Stimulated activated CD4-positive, alpha-beta T cell treated with anti-CD3 and anti-CD28 coated beads, Interleukin-2, amount 100 ng/mL, for 24 hours (primary cell): ENCODE measurements at regions not wholly inside any gene's neighbourhood (a gene's known extent, or its start where the extent isn't known, plus 50 kb on each side); places are given as distances from the start of the nearest gene placed in this dataset.
"Not testable (repeated sequence)": the region's sequence is repeated elsewhere in the genome, so short reads cannot be mapped to it uniquely, and the experiment has no call there.

Experiments
- DNase-seq, 2 donors: peaks; one replicate each; pipeline ENCODE4 v3.0.0-alpha.2; 2020

DNA sequence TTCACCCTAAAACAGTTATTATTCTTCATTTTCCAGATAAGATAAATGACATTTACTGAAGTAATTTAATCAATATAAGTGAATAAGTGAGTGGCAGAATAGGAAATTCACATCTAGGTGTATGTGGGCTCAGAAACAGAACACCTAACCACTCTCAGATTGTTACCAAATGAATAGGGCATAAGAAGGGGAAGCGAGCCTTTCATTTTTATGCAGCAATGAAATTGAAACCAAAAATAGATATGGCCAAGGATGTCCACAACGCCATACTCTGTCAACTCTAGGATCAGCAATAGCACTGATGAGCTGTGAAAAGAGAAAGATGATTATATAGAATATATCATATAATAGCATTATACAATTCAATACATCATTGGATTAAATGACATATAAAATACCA lies 398.1 kb upstream of the API5 start:
- DNase-seq, result no peak

DNA sequence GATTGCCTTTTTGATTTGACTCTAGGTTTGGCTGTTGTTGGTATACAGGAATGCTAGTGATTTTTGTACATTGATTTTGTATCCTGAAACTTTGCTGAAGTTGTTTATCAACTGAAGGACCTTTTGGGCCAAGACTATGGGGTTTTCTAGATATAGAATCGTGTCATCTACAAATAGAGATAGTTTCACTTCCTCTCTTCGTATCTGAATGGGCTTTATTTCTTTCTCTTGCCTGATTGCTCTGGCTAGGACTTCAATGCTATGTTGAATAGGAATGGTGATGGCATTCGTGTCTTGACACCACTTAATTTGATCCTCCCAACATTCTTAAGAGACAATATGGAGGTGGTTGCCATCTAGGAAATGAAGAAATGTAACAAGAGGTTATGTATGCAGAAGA lies 388.1 kb upstream of the API5 start:
- no peak for DNase-seq

DNA sequence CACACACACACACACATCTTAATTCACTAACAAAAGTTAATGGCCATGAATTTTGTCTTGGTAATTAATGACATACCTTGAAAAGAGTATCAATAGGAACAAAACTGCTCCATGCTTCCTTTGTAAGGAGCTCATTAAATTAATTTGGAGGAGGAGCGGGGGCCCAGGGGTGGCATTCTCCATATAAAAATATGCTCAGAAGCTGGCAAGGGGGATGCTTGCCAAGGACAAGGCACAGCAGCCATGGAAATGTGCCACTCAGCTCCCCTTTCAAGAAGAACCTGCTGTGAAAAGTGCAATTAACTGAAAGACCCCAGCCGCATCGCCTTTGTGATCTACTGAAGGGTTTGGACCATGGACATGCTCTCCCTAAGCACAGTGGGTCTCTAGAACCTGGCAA lies 385.9 kb upstream of the API5 start:
- no peak for DNase-seq

DNA sequence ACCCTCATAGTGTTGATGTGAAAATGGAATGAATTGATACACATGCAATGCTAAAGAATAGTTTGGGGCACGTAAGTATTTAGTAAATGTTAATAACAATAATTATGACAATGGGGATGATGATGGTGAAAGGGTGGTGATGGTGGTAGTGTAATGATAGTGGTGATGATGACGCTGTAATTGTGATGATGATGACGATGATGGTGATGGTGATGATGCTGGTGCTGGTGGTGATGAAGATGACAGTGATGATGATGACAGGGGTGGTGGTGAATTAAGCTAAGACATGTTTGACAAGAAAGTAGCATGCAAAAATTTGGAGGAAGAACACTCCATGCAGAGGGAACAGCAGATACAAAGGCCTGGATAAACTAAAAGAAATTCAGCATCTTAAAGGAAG lies 364.4 kb upstream of the API5 start:
- no peak for DNase-seq

DNA sequence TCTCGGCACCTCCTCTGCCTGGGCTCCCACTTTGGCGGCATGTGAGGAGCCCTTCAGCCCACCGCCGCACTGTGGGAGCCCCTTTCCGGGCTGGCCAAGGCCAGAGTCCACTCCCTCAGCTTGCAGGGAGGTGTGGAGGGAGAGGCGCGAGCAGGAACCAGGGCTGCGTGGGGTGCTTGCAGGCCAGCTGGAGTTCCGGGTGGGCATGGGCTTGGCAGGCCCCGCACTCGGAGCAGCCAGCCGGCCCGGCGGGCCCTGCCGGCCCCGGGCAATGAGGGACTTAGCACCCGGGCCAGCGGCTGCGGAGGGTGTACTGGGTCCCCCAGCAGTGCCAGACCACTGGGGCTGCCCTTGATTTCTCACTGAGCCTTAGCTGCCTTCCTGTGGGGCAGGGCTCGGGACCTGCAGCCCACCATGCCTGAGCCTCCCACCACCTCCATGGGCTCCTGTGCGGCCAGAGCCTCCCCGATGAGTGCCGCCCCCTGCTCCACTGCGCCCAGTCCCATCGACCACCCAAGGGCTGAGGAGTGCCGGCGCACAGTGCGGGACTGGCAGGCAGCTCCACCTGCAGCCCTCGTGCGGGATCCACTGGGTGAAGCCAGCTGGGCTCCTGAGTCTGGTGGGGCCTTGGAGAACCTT lies 361.9 kb upstream of the API5 start:
- DNase-seq, result not testable (repeated sequence)

DNA sequence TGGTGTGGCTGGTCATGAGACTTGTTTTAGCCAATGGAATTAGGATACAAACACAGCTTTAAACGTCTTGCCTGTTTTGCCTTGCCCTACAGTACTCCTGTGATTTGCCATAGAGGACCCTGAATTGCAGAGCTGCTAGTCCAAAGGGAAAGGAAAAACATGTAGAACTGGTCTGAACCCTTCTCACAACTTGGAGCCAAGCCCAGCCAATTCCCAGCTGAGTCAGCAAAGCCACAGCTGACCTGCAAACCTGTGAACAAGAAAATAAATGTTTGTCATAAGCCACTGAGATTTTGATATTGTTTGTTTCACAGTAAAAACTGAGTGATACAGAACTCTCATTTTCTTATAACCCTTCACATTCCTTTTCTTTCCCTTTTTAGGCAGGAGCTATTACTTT lies 360.5 kb upstream of the API5 start:
- DNase-seq, result no peak

DNA sequence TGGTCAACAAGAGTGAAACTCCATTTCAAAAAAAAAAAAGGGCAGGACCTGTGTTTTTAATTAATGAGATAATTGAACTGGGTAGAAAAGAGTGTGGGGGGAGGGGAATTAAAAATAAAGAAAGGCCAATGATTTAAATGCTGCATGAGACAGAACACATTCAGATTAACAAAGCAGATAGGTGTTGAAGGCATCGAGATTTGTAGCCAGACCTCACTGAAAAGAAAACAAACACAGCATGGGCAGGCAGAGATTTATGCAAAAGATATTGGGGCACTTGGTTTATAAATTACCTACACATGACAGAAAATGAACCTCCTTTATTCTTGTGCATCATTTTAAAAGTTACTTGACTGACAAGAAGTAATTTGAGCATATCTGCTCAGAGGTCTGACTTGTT lies 354.0 kb upstream of the API5 start:
- no peak for DNase-seq

DNA sequence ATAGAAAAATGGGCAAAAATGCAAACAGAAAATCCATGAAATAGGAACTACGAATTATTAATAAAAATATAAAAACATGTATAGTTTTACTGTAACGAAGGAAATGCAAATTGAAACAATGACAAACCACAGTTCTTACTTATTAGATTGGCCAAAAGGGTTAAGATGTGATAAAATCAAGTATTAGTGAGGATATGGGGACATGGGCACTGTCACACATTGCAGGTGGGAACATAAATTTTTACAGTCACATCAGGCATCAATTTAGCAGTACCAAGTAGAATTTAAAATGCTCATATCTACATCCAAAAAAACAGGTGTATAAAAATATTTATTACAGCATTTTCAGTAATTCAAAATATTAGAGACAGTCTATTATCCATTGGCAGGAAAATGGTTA lies 353.2 kb upstream of the API5 start:
- no peak for DNase-seq

DNA sequence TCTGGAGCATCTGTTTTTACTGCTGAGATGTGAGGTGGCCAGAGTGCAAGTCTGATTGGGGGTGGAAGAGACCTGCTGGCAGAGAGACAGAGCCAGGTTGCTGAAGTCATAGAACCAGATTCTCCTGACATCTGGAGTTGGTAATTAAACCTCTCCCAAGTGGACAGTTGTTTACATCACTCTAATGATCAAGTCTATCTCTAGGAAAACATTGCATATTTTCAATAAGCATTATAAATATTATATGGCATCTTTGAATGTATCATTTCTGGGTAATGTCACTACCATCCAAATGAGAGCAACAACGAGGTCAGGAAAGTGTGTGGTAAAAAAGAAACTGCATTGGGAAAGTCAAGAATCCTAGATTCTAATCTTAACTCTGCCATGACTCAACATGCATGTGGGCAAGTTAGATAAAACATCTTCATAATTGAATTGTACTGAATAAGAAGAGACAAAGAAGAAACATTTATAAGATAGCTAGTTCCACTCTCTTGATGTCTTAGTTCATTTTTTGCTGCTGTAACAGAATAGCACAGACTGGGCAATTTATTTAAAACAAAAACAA lies 351.2 kb upstream of the API5 start:
- DNase-seq, result no peak

DNA sequence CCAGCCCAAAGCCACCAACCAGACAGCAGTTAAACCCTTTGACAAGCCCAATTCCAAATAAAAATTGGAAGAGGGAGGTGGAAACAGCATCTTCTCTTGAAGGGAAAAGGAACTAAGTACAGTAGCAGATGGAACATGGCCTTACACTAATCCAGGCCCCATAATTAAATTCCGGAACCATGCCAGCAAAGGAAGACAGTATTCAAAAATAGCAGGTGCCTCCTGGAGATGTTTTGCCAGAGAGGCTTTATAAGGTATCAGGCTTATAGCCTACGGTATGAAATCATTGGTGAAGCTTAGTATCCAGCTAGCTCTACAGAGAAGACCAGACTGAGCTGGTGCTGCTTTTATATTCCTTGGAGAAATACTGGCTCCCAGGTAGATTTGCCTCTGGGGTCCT lies 344.1 kb upstream of the API5 start:
- no peak for DNase-seq

DNA sequence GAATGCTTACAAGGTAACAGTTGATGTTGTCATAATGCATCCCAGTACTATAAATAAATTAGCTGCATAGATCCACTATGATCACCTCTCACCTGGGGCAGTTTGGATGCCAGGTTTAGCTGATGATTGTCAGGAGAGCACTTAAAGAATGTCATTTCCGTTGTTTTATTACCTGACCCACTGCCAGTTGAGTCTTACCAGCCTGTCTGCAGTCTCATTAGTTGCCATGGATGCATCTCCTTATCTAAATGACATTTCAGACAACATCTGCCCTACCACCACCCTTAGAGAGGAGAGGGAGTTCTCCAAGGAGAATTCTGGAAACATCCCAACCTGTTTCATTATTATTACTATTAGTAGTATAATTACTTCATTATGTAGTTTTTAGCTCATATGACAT lies 339.1 kb upstream of the API5 start:
- DNase-seq, result no peak

DNA sequence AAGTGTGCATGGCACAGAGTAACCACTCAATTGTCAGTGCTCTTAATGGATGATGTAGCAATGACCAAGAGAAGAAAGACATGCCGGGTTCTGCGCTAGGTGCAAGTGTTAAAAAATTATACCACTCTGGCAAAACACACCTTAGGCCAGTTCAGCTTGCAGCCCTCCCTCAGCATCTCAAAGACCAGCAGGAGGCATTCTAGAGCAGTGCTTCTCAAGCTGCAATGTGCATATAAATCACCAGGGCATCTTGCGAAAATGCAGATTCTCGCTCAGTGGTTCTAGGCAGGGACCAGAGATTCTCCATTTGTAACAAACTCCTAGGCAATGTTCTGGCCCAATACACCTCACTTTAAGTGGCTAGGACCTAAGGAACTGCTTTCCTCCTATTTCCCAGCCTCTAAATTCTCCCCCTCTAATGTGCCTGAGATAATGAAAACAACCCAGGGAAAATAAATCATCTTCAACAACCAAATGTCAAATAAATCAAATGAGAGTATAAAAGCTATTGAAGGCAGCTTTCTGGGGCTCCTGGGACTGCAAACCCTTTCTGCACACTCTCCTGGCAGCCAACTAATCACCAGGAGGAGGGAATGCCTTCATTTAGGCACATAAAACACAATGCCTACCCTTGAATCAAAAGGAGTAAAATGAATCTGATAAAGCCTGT lies 337.2 kb upstream of the API5 start:
- DNase-seq, result no peak

DNA sequence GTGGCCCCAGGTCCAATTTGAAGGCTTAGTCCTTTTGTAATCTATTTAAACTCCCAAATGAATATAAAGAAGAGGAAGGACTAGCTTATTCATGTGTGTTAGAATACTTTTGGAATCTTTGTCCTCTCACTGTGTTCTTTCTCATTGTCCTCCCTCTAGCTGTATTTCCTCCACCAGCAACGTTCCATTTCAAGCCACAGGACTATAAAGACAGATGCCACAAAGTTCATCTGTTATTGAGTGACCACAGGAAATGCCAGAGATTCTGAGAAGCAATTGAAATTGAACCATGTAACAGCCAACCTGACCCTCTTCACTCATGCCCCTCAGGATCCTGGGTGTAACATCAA lies 336.6 kb upstream of the API5 start:
- DNase-seq, result no peak

DNA sequence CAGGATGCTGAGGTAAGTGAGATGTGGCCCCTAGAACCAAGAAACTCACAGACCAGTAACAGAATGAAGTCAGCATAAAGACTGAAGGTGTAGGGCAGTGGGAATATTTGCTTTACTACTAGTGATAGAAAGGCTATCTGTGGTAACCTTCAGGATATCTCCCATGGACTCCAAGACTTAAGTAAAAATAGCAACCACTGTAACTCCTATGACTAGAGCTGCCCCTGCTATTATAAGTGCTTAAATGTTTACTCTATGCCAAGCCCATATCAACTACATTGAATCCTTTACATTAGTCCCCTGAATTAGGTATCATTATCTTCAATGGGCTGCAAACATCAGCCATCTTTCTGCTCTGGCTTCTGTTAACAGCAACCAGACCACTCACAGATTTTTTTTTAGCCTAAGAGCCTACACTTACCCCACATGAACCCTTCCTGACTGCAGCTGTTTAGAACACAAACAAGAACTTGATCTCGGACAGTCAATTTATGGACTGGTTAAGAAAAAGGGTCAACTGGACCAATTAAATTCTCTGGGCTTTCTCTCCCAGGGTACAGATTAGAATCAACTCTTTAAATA lies 335.1 kb upstream of the API5 start:
- no peak for DNase-seq

DNA sequence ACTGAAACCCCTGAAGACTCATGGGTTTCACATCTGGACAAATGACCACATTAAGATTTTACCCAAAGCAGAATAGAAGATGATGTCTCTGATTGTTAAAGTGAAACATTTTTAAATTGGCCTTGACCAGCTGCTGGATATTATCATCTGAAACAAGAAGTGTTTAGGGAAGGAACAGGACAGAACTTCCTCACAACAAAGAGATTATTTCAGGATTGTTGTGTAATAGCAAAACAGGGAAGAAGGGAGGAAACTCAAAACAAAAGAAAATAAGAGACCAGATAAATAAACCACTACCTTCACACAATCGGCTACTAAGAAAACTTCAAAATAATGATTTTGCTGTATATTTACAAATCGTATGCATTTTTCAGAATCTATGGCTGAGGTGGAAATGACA lies 319.2 kb upstream of the API5 start:
- no peak for DNase-seq

DNA sequence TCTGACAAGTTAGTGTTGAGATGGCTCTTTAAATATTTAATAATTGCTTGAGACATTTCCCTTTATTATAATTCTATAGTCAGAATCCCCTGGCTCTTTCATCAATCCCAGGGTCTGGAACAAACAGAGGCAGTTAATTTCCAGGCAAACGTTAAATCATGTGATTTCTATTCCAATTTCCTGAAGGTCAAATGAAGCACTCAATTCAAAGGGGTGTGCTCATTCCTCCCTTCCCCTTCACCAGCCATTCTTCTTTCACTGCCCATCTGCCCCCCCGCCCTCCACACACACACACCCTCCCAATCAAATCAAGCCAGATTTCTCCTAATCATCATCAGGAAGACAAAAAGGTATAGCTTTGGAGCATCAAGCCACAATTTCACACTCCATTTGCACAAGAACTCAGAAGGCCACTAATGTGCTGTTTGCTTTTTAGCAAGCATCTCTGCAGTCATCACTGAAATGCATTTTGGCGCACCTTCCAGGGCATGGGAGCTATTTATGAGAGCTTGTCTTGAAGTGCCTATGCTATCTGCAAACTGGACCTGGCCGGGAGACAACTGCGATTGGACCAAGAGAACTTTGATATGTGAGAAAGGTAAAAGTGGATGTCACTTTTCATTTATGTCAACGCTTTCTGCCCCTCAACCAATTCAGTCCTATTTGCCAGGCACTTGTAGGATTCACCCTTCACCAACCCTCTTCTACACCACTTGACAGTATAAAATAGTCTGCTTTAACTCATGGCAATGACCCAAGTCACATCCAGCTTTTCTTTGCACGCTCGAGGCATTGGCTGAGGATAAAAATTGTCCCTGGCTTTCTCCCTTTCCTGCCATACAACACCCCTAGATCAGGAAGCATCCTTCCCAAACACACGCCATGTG lies 315.1 kb upstream of the API5 start:
- DNase-seq, result no peak

DNA sequence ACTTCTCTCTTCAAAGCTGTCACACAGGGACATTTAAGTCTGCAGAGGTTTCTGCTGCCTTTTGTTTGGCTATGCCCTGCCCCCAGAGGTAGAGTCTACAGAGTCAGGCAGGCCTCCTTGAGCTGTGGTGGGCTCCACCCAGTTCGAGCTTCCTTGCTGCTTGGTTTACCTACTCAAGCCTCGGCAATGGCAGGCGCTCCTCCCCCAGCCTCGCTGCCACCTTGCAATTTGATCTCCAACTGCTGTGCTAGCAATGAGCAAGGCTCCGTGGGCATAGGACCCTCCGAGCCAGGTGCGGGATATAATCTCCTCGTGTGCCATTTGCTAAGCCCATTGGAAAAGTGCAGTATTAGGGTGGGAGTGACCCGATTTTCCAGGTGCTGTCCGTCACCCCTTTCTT lies 306.9 kb upstream of the API5 start:
- not testable (repeated sequence) for DNase-seq

DNA sequence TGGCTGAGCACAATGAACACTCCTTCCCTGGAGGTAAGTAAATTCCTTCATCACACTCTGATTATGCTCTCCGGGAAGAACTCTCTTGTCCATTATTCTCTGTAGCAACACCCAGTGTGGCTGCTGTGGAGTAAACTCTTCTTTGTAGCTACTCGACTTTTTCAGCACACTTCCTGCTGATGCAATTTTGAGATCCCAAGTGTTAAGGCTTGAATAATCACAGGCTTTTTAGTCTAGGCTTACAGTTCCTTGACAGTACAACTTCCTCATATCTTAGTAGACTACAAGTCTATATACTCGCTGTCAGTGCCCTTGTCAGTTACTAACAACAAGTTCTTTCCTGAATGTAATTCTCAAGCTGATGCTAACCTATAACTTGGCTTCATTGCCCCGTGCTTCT lies 301.8 kb upstream of the API5 start:
- DNase-seq, result no peak

DNA sequence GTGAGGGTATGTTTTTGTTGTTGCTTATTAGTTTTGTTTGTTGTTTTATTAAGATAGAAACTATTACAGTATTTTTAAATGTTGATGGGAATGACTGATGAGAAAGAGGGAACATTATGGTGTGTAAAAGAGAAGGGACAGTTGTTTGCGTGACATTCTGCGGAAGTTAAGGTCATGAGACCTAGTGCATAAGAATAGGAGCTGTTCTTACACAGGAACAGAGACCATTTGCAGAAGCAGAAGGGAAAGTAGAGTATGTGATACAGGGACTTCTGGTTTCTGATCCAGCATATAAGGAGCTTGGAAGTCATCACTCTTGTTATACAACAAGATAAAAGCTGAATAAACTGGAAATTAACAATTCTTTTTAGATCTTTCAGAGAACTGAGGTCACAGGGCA lies 299.2 kb upstream of the API5 start:
- DNase-seq, result no peak

DNA sequence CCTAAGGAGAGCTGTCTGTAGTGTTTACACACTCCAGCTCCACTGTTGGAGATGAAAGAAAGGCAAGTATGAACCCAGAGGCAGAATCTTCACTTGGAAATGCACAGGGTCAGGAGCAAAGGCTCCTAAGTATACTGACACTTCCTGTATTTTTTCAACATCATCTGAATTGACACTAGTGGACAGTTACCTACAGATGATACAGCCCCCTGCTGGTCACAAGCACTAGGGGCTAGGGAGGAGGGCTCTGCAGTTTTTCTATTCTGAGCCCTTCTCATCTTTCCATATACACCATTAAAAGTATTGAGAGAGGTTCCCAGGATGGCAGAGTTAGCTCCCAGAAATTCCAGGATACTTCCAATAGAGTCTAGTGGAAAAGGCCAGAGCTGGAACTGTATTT lies 290.3 kb upstream of the API5 start:
- DNase-seq, result no peak

DNA sequence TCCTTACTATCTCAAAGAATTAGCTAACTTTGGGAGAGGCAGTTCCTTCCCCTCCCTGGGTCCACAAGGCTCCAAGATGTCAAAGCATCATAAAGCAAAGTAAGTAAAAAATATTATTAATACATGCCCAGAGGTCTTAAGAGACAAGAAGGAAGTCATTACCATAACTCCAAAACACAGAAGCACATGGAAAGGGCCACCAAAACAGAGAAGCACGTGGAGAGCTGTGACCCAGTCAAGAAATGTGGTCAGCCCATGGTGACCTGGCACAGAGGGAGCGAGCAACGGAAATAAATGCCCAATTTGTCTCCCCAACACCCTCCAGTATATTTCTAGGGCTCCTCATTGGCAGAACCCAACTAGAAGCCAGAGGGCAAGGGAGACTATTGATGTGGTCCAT lies 277.5 kb upstream of the API5 start:
- no peak for DNase-seq

DNA sequence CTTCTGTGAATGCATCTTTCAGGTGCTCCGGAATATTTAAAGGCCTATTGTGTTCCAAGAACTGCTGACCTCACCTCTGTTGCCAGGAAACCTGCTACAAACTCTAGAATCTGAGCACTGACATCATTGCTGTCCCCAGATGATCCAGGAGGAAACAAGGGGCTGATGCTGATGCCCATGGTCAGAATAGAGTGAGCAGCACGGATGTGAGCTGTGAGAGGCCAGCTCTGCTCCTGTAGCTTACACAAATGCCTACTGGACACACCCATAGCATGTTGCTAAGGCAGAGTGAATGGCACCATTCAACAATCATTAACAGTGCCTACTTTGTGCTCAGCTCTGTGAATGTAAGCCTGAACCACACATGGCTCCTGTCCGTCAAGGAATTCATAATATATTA lies 276.7 kb upstream of the API5 start:
- DNase-seq, result no peak

DNA sequence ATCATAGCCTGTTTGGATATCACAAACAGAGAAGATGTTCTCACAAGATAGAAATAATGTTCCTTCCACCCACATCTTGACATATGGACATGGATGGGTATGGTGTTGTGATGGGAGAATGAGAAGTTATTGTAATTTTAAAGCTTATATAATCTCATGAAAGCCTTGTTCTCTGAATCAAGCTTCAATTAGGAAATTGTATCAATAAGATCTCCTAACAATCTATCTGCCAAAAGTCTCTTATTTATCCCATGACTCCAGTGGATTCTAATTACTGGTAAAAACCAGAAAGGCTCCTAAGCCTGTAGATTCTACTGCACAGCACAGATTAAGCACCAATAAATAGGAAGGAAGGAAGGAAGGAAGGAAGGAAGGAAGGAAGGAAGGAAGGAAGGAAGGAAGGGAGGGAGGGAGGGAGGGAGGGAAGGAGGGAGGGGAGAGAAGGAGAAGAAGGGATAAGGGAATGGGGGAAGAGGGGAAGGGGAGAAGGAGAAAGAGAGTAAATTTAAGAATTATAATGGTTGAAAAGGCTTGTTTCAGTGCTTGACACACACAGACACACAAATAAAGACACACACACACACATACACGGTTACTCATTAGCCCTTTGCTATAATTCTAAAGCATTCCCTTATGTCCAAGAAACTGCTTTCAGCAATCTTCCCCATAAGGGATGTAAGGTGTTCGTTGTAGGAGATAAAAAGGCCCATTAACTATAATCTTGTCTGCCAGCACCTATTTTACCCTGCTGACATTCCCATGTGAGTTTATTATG lies 258.0 kb upstream of the API5 start:
- no peak for DNase-seq
